ENCODE measurements at regions not wholly inside any gene's neighbourhood (a gene's known extent, or its start where the extent isn't known, plus 50 kb on each side); places are given as distances from the start of the nearest gene placed in this dataset.

GRCh38 chr2:187819624-187820023 lies 265.4 kb upstream of the TFPI start:
- H2BK120ac ChIP-seq (ENCODE audit: low read depth, low read length) = no peak overlapping the region
- ChIA-PET CTCF (interaction anchor here (0.7 kb wide), 1 partner anchor 319 kb away, joined by 4 read pairs; no protein-coding TSS in a partner anchor), POLR2A (ENCODE audit: unreplicated experiment) (no interaction called here)
- dilution Hi-C loops (cut with HindIII; ENCODE audit: low sequenced_read_pairs, unreplicated experiment) = no loop called here
- H2BK5ac ChIP-seq (ENCODE audit: low read depth, low read length, poor library complexity, severe bottlenecking) = no peak overlapping the region
- H4K8ac ChIP-seq (ENCODE audit: low read depth in 2 of 2, low read length in 2 of 2) = no peak overlapping the region
- no peak overlapping the region for H2AK9ac ChIP-seq (replicated peaks; ENCODE audit: low read depth, low read length, poor library complexity)
- no peak overlapping the region for H2AK5ac ChIP-seq (ENCODE audit: low read depth, low read length)
- BruUV-seq (replicated peaks) = no TSS peak
- H4K5ac ChIP-seq (ENCODE audit: low read depth, low read length) = no peak overlapping the region
- no peak overlapping the region for H3K9ac ChIP-seq (ENCODE audit: low read depth, low read length)
- H3K4me2 ChIP-seq (ENCODE audit: low read depth, low read length) = no peak overlapping the region
- WGBS, 2 experiments (ENCODE audit: extremely low coverage in 2 of 2, insufficient read length in 1 of 2) = no CpG with 5 or more reads among the region's 1 CpG
- no peak overlapping the region for H2BK15ac ChIP-seq (ENCODE audit: low read depth, low read length)
- no peaks in the 10 kb centered on the region; the same call in 1 of the 2 replicates for H3K9me3 ChIP-seq (ENCODE audit: control insufficient read depth, insufficient read depth, low read length)
- ATAC-seq (ENCODE audit: low read depth) (no peak), DNase-seq (no peak)
- H3K23ac ChIP-seq (ENCODE audit: low read depth, low read length) = no peak overlapping the region
- H3K9me1 ChIP-seq (ENCODE audit: insufficient read depth, low read length) = no peaks in the 10 kb centered on the region
- no peak overlapping the region for H3K4me3 ChIP-seq (ENCODE audit: insufficient read depth, low read depth, low read length)
- no peak overlapping the region for H2AFZ ChIP-seq (replicated peaks; ENCODE audit: low read length, poor library complexity)
- H3K27me3 ChIP-seq (ENCODE audit: control insufficient read depth, insufficient read depth, low read length) = no peaks in the 10 kb centered on the region
- TF ChIP-seq CTCF (conservative IDR thresholded peaks at IDR 0.05; ENCODE audit: low read depth, low read length) (no peak), CHD1 (IDR thresholded peaks at IDR 0.05; ENCODE audit: low read depth, low read length) (no peak), FOS (IDR thresholded peaks at IDR 0.05; ENCODE audit: low read depth, low read length) (no peak)
- H3K79me1 ChIP-seq (ENCODE audit: low read depth in 1 of 2, low read length in 2 of 2) = no peaks in the 10 kb centered on the region
- no peak overlapping the region for H3K14ac ChIP-seq (replicated peaks; ENCODE audit: low read depth, low read length)
- in situ Hi-C loops (cut with MboI; ENCODE audit: low sequenced_read_pairs) = no loop called here
- no peak overlapping the region for H4K91ac ChIP-seq (ENCODE audit: insufficient read depth, low read depth, low read length)
- H3K27ac ChIP-seq (ENCODE audit: insufficient read depth, low read length) = no peak overlapping the region
- no peak overlapping the region for H3K18ac ChIP-seq (ENCODE audit: low read depth, low read length)
- no peak overlapping the region for H3K56ac ChIP-seq (ENCODE audit: extremely low read depth, insufficient read depth, low read length)
- H3K4me1 ChIP-seq (ENCODE audit: control insufficient read depth, insufficient read depth, low read length) = no peaks in the 10 kb centered on the region
- H2BK20ac ChIP-seq (ENCODE audit: low read depth, low read length) = no peak overlapping the region
- H3K4ac ChIP-seq (ENCODE audit: low read depth, low read length) = no peak overlapping the region
- no peaks in the 10 kb centered on the region for H3K36me3 ChIP-seq (ENCODE audit: control insufficient read depth, insufficient read depth, low read length)
- no peaks in the 10 kb centered on the region for H4K20me1 ChIP-seq (ENCODE audit: insufficient read depth, low read length)
- intact Hi-C loops (cut with micrococcal nuclease) = no loop called here
